Mucosa of stomach (tissue), 1 donor: ENCODE measurements at regions not wholly inside any gene's neighbourhood (a gene's known extent, or its start where the extent isn't known, plus 50 kb on each side); places are given as distances from the start of the nearest gene placed in this dataset.

Experiments used
- H3K27me3 ChIP-seq: one replicate; pipeline ENCODE4 v1.7.0; 2013; ENCODE audit warnings: mild to moderate bottlenecking, low read length; ENCODE audit not compliant: control insufficient read depth, insufficient read depth
- H3K36me3 ChIP-seq: one replicate; pipeline ENCODE4 v1.7.0; 2013; ENCODE audit warnings: low read length; ENCODE audit not compliant: control insufficient read depth, insufficient read depth
- H3K4me1 ChIP-seq: one replicate; pipeline ENCODE4 v1.7.0; 2013; ENCODE audit warnings: mild to moderate bottlenecking, low read length; ENCODE audit not compliant: control insufficient read depth, insufficient read depth
- H3K4me3 ChIP-seq: one replicate; pipeline ENCODE4 v1.7.0; 2013; ENCODE audit warnings: low read length
- H3K9ac ChIP-seq: one replicate; pipeline ENCODE4 v1.7.0; 2013; ENCODE audit warnings: mild to moderate bottlenecking, low read length, moderate library complexity
- H3K9me3 ChIP-seq: one replicate; pipeline ENCODE4 v1.7.0; 2013; ENCODE audit warnings: mild to moderate bottlenecking, low read length, moderate library complexity; ENCODE audit not compliant: control insufficient read depth
- donor health status: Pancreatic carcinoma.

DNA sequence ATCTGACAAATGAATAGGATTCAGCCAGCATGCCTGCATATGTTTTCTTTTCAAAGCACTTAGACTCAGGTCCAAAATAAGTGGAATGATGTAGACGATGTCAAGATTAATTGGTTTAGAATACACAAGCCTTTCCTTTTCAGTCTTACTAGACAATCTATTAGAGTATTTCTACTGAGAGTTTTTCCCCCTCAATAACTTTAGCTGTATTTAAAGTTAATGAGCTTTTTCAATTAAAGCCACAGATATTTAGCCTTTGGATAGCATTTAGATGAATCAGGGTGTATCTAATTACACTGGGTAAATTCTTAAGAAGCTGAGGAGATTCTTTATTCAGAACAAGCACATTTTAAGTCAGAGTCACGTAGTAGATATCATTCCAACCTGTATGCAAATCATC lies 198.7 kb upstream of the MPDZ start:
- Histone ChIP-seq H3K4me3 (no peak overlapping the region), H3K9ac (no peak overlapping the region), H3K36me3 (no peaks in the 10 kb centered on the region), H3K4me1 (no peaks in the 10 kb centered on the region), H3K27me3 (no peaks in the 10 kb centered on the region), H3K9me3 (no peaks in the 10 kb centered on the region)

DNA sequence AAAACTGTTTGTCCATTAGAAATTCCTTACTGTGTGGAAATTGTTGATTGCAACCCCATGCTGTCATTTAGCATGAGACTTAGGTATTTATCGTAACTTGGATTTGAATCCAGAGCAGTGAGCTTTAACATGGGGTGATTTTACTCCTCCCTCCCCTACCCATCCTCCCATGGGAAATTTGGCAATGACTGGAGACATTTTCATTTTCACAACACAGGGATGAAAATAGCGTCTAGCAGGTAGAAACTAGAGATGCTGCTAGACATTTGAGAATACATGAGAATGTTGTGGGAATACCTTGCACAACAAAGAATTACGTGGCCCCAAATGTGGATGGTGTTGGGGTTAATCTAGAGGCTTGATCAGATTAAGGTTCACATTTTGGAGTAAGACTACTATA lies 191.3 kb upstream of the MPDZ start:
- no peak overlapping the region for H3K4me3 ChIP-seq
- no peaks in the 10 kb centered on the region for H3K27me3 ChIP-seq
- H3K36me3 ChIP-seq: no peaks in the 10 kb centered on the region
- no peaks in the 10 kb centered on the region for H3K9me3 ChIP-seq
- H3K9ac ChIP-seq: no peak overlapping the region
- H3K4me1 ChIP-seq: no peaks in the 10 kb centered on the region

DNA sequence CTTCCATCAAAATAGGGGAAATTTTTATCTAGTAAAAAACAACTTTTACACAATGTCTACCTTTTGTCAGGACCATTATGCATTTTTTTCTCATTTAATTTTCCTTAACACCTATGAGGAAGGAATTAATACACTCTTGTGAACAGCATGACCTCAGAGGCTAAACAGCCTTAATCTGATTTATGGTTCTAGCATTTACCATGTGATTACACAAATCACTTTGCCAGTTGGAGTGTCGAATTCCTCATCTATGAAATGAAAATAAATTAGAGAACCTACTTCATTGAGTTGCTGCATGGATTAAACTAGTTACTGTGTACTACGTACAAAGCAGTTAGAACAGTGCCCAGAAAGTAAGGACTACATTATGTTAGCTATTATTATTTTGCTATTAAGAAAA lies 187.7 kb upstream of the MPDZ start:
- Histone ChIP-seq H3K4me3 (no peak overlapping the region), H3K4me1 (no peaks in the 10 kb centered on the region), H3K36me3 (no peaks in the 10 kb centered on the region), H3K27me3 (no peaks in the 10 kb centered on the region), H3K9me3 (no peaks in the 10 kb centered on the region), H3K9ac (no peak overlapping the region)

DNA sequence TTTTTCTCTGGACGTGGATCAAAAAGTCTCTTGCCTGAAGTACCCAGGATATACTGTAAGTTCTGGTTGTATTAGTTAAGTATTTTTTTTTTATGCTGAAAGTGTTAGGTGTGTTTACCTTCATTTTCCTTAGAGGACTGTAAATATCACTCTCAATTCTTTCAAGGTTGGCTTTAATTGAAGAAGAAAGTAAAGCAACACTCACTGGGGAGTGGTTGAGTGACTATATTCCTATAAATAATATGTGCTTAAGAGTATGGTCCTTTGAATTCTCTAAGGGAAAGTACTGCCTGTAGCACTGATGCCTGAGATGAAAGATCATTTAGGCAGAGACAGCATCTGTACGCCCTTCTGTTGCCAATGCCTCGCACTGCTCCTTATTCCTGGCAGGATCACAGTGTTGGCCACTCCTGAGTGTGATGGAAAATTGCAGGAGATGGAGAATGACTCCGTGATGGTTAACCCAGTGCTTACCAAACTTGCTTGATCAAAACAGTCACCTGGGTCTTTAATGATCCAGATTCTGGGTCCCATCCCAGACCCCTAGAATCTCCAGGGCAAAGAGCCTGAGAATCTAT lies 182.0 kb upstream of the MPDZ start:
- Histone ChIP-seq H3K36me3 (no peaks in the 10 kb centered on the region), H3K9ac (no peak overlapping the region), H3K4me3 (no peak overlapping the region), H3K4me1 (no peaks in the 10 kb centered on the region), H3K9me3 (no peaks in the 10 kb centered on the region), H3K27me3 (no peaks in the 10 kb centered on the region)

DNA sequence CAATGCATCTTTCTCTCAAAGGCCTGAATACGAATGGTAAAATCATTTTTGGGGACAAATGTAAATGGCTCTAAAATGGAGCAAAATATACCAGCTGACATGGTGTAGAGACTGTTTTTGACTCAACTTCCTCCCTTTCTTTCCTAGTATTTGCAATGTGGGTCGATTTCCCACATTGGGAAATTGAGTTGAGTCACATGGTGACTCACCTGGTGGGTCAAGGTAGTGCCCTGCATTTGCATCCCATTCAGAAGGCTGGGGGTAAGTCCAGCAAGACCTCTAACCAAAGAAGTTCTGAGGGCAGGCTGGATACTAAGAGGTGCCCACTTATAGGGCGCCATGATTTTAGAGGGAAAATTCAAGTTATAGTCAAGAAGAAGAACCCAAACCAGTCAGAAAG lies 179.6 kb upstream of the MPDZ start:
- Histone ChIP-seq H3K36me3 (no peaks in the 10 kb centered on the region), H3K9me3 (no peaks in the 10 kb centered on the region), H3K27me3 (no peaks in the 10 kb centered on the region), H3K4me1 (no peaks in the 10 kb centered on the region), H3K9ac (no peak overlapping the region), H3K4me3 (no peak overlapping the region)

DNA sequence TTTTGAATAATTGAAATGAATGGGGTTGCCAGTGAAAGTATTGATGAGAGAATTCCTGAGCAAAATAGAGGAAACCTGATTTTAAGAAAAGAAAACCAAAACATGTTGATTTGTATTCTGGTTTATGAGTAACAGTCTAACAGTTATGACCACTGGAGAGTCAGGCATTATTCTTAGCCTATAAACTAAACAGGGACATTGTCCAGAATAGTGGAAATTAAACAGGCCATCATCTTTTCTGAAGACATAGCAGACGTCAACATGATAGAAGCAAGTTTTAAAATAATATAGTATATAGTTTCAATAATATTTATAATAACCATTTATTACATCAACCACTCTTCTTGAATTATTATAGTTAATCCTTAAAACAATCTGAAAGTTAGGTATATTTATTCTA lies 178.3 kb upstream of the MPDZ start:
- Histone ChIP-seq H3K36me3 (no peaks in the 10 kb centered on the region), H3K4me1 (no peaks in the 10 kb centered on the region), H3K9me3 (no peaks in the 10 kb centered on the region), H3K27me3 (no peaks in the 10 kb centered on the region), H3K4me3 (no peak overlapping the region), H3K9ac (no peak overlapping the region)

DNA sequence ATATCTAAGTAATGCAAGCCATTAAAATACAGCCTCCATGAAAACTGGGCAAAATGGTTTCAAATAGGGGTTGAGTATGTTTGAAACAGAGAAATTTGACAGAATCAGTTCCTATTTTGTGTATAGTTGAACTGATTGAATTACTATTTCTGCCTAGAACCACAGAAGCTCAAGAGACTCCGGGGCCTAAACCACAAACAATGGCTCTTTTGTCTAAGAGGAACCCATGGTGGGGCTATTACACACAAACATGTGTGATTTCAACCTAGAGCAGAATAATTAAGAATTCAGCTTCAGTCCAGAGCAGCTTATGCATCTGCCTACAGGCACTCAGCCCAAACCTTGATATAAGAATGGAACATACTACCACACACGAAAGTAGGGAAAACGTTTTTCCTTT lies 171.2 kb upstream of the MPDZ start:
- H3K4me1 ChIP-seq: no peaks in the 10 kb centered on the region
- H3K9ac ChIP-seq: no peak overlapping the region
- H3K4me3 ChIP-seq: no peak overlapping the region
- no peaks in the 10 kb centered on the region for H3K9me3 ChIP-seq
- H3K27me3 ChIP-seq: no peaks in the 10 kb centered on the region
- H3K36me3 ChIP-seq: no peaks in the 10 kb centered on the region

DNA sequence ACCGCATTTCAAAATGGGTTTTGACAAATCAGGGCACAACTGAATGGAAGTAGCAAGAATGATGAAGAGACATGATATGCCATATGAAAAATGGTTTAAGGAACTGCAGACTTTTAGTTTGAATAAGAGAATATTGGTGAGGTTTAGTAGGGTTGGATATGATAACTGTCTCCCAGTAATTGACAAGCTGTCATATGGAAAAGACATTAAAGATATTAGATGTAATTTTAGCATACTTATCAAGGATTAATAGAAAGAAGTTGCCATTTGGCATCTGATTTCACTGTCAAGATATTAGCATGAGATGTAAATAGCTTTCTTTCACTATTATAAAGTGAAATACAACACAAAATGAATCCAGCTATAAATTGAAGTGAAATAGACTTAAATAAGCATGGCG lies 169.0 kb upstream of the MPDZ start:
- Histone ChIP-seq H3K9ac (no peak overlapping the region), H3K27me3 (no peaks in the 10 kb centered on the region), H3K4me1 (no peaks in the 10 kb centered on the region), H3K4me3 (no peak overlapping the region), H3K36me3 (no peaks in the 10 kb centered on the region), H3K9me3 (no peaks in the 10 kb centered on the region)

DNA sequence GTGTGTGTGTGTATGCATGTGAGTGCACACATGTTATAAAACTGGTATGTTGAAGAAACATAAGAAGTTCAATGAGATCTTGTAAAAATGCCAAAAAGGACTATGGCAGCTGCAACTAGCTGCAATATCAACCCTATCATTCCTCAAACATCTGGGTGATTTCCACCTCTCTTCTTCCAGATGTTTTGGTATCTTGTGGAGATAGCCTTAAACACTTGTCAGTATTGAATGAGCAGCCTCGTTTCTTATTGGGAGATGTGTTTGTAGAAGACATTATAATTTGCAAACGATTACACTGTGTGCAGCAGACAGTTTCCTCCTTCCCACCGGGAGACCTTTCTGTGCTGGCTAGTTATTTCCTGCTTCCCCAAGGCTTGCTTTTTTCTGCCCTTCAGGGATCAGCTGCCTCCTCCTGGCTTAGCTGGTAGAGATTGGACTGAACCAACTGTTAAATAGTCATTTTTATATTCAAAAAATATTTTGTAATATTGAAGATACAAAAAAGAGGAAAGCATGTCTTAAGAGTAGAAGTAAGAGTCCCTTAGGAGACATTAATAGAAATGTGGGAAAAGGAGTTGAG lies 168.4 kb upstream of the MPDZ start:
- Histone ChIP-seq H3K9ac (no peak overlapping the region), H3K27me3 (no peaks in the 10 kb centered on the region), H3K4me3 (no peak overlapping the region), H3K9me3 (no peaks in the 10 kb centered on the region), H3K4me1 (no peaks in the 10 kb centered on the region), H3K36me3 (no peaks in the 10 kb centered on the region)

DNA sequence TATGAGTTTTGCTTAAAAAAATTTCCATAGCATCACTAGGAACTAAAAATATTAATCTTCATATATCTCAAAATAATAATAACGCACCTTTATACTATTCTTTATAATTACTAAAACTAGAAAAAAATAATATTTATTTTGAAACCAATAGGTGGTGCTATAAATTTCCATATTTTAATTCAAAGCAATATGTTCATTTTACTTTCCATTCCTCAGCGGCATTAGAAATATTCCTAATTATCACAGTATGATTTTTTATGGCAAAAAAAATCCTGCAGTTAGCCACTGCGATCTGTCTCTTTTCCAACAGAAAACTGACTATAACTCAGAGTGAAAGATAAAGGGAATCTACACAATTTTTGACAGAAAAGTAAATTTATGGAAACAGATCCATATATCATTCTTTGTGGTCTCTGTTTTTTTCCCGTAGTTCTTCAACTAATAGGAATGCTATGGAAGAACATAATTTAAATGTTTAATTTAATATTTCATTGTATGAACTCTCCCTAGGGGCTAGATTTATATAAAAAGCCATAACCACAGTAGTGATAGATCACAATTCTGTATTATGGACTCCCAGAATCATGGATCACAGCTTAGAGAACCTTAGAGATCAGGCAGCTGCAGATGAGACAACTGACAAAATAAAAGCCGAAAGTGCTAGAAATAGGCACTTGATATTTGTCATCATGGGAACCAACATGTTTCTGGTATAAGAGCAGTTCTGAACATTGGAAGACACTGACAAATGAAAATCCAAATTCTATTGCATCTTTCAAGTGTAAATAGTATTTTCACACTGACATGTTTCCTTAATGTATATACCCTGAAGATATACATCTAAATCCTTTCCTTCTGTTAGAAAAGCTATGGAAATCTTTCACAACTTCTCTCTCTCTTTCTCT lies 167.7 kb upstream of the MPDZ start:
- H3K4me1 ChIP-seq: no peaks in the 10 kb centered on the region
- H3K9ac ChIP-seq: no peak overlapping the region
- H3K27me3 ChIP-seq: no peaks in the 10 kb centered on the region
- H3K4me3 ChIP-seq: no peak overlapping the region
- no peaks in the 10 kb centered on the region for H3K36me3 ChIP-seq
- H3K9me3 ChIP-seq: no peaks in the 10 kb centered on the region

DNA sequence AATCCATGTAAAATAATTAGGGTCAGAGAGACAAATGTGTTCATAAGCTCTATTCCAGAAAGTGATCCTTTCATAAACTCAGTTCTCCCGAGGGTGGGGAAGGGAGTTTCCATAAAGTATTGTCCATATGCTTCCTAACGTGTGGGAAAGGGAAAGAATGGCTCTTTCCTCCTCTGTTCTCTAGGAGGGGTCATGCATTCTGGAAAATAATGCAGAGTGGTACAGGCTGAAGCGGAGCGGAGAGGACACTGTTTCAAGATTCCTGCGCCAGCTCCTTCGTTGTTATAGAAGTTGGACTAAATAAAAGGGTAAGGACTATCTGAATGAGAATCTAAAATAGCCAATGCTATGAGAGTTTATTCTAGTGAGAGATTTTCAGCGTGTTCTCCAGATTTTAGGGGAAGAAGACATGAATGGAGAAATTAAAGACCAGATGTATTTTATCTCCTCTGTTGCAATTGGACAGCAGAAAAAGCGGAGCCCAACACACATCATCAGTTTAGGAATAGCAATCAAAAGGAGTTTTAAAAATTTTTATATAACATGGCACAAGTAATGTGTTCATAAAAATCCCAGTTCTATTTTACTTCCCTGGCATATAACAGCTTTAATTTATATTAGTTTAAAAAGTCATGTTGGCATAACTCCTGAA lies 166.9 kb upstream of the MPDZ start:
- no peak overlapping the region for H3K4me3 ChIP-seq
- no peaks in the 10 kb centered on the region for H3K4me1 ChIP-seq
- no peaks in the 10 kb centered on the region for H3K27me3 ChIP-seq
- no peaks in the 10 kb centered on the region for H3K9me3 ChIP-seq
- H3K9ac ChIP-seq: no peak overlapping the region
- H3K36me3 ChIP-seq: no peaks in the 10 kb centered on the region

DNA sequence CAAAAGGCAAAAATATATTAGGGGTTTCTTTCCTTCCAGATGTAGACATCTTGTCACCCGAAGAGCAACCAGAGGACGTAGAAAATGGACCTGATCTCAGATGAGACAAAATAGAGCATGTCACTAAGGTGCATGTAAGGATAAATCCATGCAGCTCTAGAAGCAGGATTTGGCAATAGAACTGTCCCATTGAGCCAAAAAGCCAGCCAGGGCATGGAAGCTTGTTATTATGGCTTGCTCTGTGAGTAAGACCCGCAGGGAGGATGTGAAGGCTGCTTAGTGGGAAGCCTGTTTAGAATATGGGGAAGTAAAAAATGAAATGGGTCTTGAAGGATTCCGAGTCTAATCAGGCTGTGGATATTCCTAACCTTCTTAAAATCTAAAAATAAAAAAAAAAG lies 165.6 kb upstream of the MPDZ start:
- no peak overlapping the region for H3K9ac ChIP-seq
- no peak overlapping the region for H3K4me3 ChIP-seq

More for the DNA sequence above, 165.6 kb upstream of the MPDZ start:
- Histone ChIP-seq H3K9me3 (no peaks in the 10 kb centered on the region), H3K27me3 (no peaks in the 10 kb centered on the region), H3K36me3 (no peaks in the 10 kb centered on the region), H3K4me1 (no peaks in the 10 kb centered on the region)
